ENCODE measurements at regions not wholly inside any gene's neighbourhood (a gene's known extent, or its start where the extent isn't known, plus 50 kb on each side); places are given as distances from the start of the nearest gene placed in this dataset.

DNA sequence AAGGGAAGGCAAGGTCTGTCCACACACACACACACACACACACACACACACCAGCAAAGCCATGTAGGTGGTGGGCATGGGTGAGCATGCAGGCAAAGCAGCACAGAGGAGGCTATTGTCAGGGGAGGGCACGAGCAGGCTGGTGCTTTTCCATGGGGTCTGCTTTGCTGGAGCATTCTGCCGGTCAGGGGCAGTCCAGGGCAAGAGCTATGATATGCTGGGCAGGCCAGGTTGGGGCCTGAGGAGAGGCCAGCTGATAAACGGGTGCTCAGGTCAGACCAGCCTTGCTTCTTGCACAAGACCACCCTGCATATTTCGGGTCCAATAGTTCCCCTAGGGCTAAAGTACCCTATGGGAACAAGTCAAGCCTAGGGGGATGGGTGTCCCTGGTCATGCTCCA is 253.9 kb upstream of the DMAC1 start:
- TF ChIP-seq POLR2A (IDR thresholded peaks at IDR 0.05) (no peak), CTCF (IDR thresholded peaks at IDR 0.05) (no peak)
